ENCODE measurements at regions not wholly inside any gene's neighbourhood (a gene's known extent, or its start where the extent isn't known, plus 50 kb on each side); places are given as distances from the start of the nearest gene placed in this dataset.

DNA sequence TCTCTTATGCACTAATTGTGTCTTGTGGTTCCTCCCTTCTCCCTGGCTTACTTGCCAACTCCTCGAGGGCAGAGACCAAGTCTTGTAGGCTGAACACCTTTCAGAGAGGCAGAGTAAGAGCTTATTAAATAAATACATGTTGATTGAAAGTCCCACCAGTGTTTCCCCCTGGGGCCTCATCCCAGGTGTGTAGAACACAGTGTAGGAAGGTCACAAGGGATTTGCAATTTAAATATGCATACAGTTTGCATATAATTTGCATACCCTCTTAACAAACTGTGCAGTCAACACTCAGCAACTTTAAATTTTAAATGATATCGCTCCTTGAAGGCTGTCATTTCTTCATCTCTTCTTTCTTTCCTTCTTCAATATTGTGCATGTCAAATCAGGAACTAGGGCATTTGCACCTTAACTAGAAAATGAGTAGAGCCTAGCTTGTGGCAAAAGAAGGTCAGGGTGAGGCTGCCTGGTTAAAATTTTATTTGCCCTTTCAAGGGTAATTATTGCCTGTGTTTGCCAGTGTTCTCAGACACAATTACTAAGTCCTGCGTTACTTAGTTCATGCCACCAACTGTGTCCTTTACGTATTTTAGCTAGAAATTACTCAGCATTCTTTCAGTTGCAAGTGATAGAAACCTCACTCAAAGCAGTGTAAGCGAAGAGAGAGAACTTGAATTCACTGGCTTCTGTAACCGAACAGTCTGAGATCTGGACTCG is 465.7 kb downstream of the HAPSTR1 start:
- DNase-seq (ENCODE audit: low read depth) = no peak
- H3K9ac ChIP-seq (ENCODE audit: low read length) = no peak overlapping the region

DNA sequence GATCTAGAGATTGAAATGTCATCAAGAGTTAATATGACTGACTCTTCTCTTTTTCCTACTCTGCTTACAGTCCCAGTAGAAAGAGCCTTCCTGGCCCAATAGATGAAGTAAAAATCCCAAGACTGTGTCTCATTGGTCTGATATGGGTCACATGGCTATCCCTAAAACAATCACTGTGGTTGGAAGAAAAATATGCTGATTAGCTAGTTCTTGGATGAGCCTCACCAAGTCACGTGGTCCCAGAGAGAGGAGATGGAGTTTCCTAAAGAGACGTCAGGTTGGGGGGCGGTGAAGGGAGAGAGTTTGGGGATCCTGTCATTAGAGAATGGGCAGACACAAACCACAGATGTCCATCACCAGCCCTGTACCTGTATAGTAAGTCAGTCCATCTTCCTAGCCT is 466.3 kb downstream of the HAPSTR1 start:
- no peaks in the 10 kb centered on the region for H3K4me1 ChIP-seq (ENCODE audit: control insufficient read depth, insufficient read depth, low read length)
- H3K9ac ChIP-seq (ENCODE audit: low read length) = no peak overlapping the region
- H3K36me3 ChIP-seq (ENCODE audit: control insufficient read depth, insufficient read depth, low read length, severe bottlenecking) = no peaks in the 10 kb centered on the region
- peaks cover 3% of the 10 kb centered on the region for H3K27me3 ChIP-seq (replicated peaks; ENCODE audit: control insufficient read depth, insufficient read depth, low read length)
- H3K9me3 ChIP-seq (ENCODE audit: control insufficient read depth, low read length) = no peaks in the 10 kb centered on the region
- DNase-seq (ENCODE audit: low read depth) = no peak
- H3K4me3 ChIP-seq (ENCODE audit: low read length) = no peak overlapping the region

More for the DNA sequence above, 465.7 kb downstream of the HAPSTR1 start:
- Histone ChIP-seq H3K4me1 (ENCODE audit: control insufficient read depth, insufficient read depth, low read length) (no peaks in the 10 kb centered on the region), H3K36me3 (ENCODE audit: control insufficient read depth, insufficient read depth, low read length, severe bottlenecking) (no peaks in the 10 kb centered on the region), H3K27me3 (replicated peaks; ENCODE audit: control insufficient read depth, insufficient read depth, low read length) (peaks cover 3% of the 10 kb centered on the region), H3K4me3 (ENCODE audit: low read length) (no peak overlapping the region), H3K9me3 (ENCODE audit: control insufficient read depth, low read length) (no peaks in the 10 kb centered on the region)

DNA sequence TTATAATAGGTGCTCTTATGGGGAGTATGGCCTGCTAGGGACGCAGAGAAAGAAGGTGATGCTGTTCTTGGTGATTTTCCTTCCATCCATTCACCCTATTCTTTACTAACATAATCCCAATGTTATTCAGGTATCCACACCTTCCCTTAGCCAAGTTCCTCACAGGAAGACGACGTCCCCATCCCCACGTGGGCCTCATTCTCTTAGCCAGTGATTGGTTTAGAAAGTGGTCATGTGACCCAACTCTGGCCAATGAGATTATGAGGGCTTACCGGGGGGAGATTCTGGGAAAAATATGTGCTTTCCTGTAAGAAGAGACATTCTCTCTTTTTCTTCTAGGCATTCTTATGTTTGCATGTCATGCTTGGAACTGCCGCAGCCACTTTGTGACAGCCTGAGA is 474.7 kb downstream of the HAPSTR1 start:
- no peaks in the 10 kb centered on the region for H3K4me1 ChIP-seq (ENCODE audit: control insufficient read depth, insufficient read depth, low read length)
- H3K9me3 ChIP-seq (ENCODE audit: control insufficient read depth, low read length) = no peaks in the 10 kb centered on the region
- H3K27me3 ChIP-seq (replicated peaks; ENCODE audit: control insufficient read depth, insufficient read depth, low read length) = peaks cover 3% of the 10 kb centered on the region
- no peak overlapping the region for H3K9ac ChIP-seq (ENCODE audit: low read length)
- no peak overlapping the region for H3K4me3 ChIP-seq (ENCODE audit: low read length)
- no peaks in the 10 kb centered on the region for H3K36me3 ChIP-seq (ENCODE audit: control insufficient read depth, insufficient read depth, low read length, severe bottlenecking)
- no peak for DNase-seq (ENCODE audit: low read depth)

DNA sequence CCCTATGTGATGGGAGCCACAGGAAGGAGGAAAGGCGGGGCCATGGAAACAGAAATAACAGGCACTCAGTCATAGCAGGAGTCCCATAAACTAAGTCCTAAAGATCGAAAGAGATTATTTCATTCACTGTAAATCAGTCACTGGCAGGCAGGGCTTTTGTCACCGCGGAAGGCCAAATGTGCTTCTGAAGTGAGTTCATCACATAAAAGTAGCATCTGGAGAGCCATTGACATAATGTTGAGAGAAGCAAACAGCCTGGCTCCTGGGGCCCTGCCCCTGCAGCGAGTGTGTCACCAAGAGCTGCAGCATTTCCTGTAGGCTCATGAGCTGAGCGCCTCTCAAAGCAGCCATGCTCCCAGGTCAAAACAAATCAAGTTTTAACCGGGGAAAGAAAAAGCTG is 476.2 kb downstream of the HAPSTR1 start:
- DNase-seq (ENCODE audit: low read depth) = no peak
- Histone ChIP-seq H3K36me3 (ENCODE audit: control insufficient read depth, insufficient read depth, low read length, severe bottlenecking) (no peaks in the 10 kb centered on the region), H3K9me3 (ENCODE audit: control insufficient read depth, low read length) (no peaks in the 10 kb centered on the region), H3K9ac (ENCODE audit: low read length) (no peak overlapping the region), H3K4me1 (ENCODE audit: control insufficient read depth, insufficient read depth, low read length) (no peaks in the 10 kb centered on the region), H3K27me3 (replicated peaks; ENCODE audit: control insufficient read depth, insufficient read depth, low read length) (no peaks in the 10 kb centered on the region), H3K4me3 (ENCODE audit: low read length) (no peak overlapping the region)

DNA sequence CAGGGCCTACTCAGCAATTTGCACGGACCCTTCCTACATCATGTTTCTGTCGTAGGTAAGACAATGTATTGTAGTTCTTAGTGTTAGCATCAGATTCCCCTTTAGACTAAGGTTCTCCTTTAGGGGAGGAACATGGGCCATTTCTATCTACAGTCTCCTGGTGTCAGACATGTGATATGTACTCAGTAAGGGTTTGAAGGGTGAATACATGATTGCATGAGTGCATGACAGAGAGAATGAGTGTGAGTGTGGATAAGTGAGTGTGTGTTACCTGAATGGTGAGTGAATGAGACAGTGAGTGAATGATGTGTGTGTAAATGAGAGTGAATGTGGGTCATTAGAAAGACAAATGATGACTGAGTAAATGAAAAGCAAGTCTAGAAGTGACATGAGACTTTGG is 476.8 kb downstream of the HAPSTR1 start:
- Histone ChIP-seq H3K27me3 (replicated peaks; ENCODE audit: control insufficient read depth, insufficient read depth, low read length) (no peaks in the 10 kb centered on the region), H3K36me3 (ENCODE audit: control insufficient read depth, insufficient read depth, low read length, severe bottlenecking) (no peaks in the 10 kb centered on the region), H3K9ac (ENCODE audit: low read length) (no peak overlapping the region), H3K9me3 (ENCODE audit: control insufficient read depth, low read length) (no peaks in the 10 kb centered on the region), H3K4me1 (ENCODE audit: control insufficient read depth, insufficient read depth, low read length) (no peaks in the 10 kb centered on the region), H3K4me3 (ENCODE audit: low read length) (no peak overlapping the region)
- no peak for DNase-seq (ENCODE audit: low read depth)

DNA sequence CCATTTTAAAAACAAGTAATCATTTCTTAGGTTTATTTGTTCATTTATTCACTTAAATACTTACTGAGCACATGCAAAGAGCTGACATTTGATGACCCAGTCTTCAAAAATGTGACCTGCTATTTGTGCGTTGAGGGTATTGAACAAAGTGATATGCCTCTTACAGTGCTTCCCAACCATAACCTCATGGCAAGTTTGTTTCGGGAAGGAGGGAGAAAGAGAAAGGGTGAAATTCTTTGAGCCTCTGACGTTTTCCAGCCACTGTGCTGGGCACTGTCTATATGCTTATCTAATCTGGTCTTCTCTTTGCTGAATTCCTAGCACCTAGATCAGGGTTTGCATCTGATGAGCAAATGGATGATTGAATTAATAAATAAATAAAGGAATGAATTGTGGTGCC is 479.1 kb downstream of the HAPSTR1 start:
- DNase-seq (ENCODE audit: low read depth) = no peak
- no peaks in the 10 kb centered on the region for H3K36me3 ChIP-seq (ENCODE audit: control insufficient read depth, insufficient read depth, low read length, severe bottlenecking)
- H3K9ac ChIP-seq (ENCODE audit: low read length) = no peak overlapping the region
- no peak overlapping the region for H3K4me3 ChIP-seq (ENCODE audit: low read length)
- no peaks in the 10 kb centered on the region for H3K27me3 ChIP-seq (replicated peaks; ENCODE audit: control insufficient read depth, insufficient read depth, low read length)
- no peaks in the 10 kb centered on the region for H3K4me1 ChIP-seq (ENCODE audit: control insufficient read depth, insufficient read depth, low read length)
- no peaks in the 10 kb centered on the region for H3K9me3 ChIP-seq (ENCODE audit: control insufficient read depth, low read length)

DNA sequence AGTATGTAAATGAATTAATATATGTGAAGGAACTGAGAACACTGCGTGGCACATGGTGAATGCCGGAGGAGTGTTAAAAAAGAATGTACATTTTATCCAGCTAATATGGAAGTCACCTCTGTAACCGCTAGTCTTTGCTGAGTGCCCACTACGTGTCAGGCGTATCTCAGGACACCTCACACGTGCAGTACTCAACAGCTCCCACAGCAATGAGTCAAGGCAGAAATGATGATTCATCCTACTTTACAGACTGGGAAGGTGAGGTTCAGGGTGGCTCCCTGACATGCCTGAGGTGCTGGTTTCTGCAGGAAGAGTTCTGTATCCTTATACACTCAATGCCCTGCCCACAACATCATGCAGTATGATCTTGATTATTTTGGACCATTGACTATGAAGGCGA is 487.0 kb downstream of the HAPSTR1 start:
- no peaks in the 10 kb centered on the region for H3K27me3 ChIP-seq (replicated peaks; ENCODE audit: control insufficient read depth, insufficient read depth, low read length)
- H3K9me3 ChIP-seq (ENCODE audit: control insufficient read depth, low read length) = no peaks in the 10 kb centered on the region
- no peak overlapping the region for H3K4me3 ChIP-seq (ENCODE audit: low read length)
- no peaks in the 10 kb centered on the region for H3K36me3 ChIP-seq (ENCODE audit: control insufficient read depth, insufficient read depth, low read length, severe bottlenecking)
- H3K4me1 ChIP-seq (ENCODE audit: control insufficient read depth, insufficient read depth, low read length) = no peaks in the 10 kb centered on the region
- no peak overlapping the region for H3K9ac ChIP-seq (ENCODE audit: low read length)
- no peak for DNase-seq (ENCODE audit: low read depth)

DNA sequence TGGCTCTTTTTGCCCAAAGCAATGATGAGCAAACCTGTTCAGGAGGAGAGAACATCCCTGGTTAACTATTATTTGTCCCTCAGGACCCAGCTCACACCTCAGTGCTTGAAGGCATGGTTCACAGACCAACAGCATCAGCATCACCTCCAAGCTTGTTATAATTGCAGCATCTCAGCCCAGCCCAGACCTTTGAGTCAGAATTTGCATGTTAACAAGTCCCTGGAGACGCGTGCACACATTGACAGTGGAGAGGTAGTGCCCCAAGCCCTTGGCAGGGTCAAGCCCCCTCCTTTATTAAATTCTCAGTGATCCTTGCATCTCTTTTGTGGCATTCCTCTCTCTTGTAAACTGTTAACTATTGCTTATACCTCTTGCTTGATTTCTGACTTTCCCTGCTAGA is 488.6 kb downstream of the HAPSTR1 start:
- H3K36me3 ChIP-seq (ENCODE audit: control insufficient read depth, insufficient read depth, low read length, severe bottlenecking) = no peaks in the 10 kb centered on the region
- H3K9me3 ChIP-seq (ENCODE audit: control insufficient read depth, low read length) = no peaks in the 10 kb centered on the region
- no peak for DNase-seq (ENCODE audit: low read depth)
- H3K27me3 ChIP-seq (replicated peaks; ENCODE audit: control insufficient read depth, insufficient read depth, low read length) = no peaks in the 10 kb centered on the region
- no peak overlapping the region for H3K4me3 ChIP-seq (ENCODE audit: low read length)
- no peak overlapping the region for H3K9ac ChIP-seq (ENCODE audit: low read length)
- H3K4me1 ChIP-seq (ENCODE audit: control insufficient read depth, insufficient read depth, low read length) = no peaks in the 10 kb centered on the region

DNA sequence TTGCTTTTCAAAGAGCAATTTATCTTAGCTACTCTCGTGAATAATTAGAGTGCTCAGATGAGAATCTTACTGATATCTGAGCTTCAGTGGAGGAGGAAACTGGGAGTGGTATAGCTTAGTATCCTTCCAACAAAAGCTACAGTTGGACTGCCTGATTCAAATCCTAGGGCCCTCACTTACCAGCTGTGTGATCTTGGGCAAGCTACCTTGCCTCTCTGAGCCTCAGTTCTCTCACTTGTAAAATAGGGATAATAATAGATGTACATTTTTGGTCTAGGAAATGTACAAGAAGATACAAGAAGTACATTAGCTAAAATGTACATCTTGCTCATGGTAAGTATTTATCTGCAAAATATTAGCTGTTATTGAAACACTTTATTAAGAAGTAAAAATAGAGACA is 502.0 kb downstream of the HAPSTR1 start:
- no peaks in the 10 kb centered on the region for H3K4me1 ChIP-seq (ENCODE audit: control insufficient read depth, insufficient read depth, low read length)
- peaks cover 3% of the 10 kb centered on the region for H3K27me3 ChIP-seq (replicated peaks; ENCODE audit: control insufficient read depth, insufficient read depth, low read length)
- H3K9ac ChIP-seq (ENCODE audit: low read length) = no peak overlapping the region
- H3K9me3 ChIP-seq (ENCODE audit: control insufficient read depth, low read length) = no peaks in the 10 kb centered on the region
- DNase-seq (ENCODE audit: low read depth) = no peak
- no peak overlapping the region for H3K4me3 ChIP-seq (ENCODE audit: low read length)
- H3K36me3 ChIP-seq (ENCODE audit: control insufficient read depth, insufficient read depth, low read length, severe bottlenecking) = no peaks in the 10 kb centered on the region

DNA sequence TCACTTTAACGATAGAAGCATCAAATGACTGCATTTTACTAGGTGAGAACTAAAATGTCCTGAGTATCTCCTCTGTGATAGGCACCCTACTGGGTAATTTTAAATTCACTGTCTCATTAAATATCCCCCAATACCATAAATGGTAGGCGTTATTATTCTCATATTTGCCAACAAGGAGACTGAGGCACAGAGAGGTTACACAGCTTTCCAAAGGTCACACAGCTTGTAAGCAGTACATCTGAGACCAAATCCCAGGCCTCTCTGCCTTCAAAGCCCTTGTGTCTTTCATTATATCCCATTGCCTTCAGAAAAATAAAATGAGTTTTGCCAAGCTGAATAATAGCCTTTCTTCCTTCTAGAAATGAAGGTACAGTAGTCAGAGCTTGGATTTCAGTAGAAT is 502.6 kb downstream of the HAPSTR1 start:
- Histone ChIP-seq H3K27me3 (replicated peaks; ENCODE audit: control insufficient read depth, insufficient read depth, low read length) (peaks cover 3% of the 10 kb centered on the region), H3K9ac (ENCODE audit: low read length) (no peak overlapping the region), H3K4me3 (ENCODE audit: low read length) (no peak overlapping the region), H3K9me3 (ENCODE audit: control insufficient read depth, low read length) (no peaks in the 10 kb centered on the region), H3K36me3 (ENCODE audit: control insufficient read depth, insufficient read depth, low read length, severe bottlenecking) (no peaks in the 10 kb centered on the region), H3K4me1 (ENCODE audit: control insufficient read depth, insufficient read depth, low read length) (no peaks in the 10 kb centered on the region)
- DNase-seq (ENCODE audit: low read depth) = no peak

DNA sequence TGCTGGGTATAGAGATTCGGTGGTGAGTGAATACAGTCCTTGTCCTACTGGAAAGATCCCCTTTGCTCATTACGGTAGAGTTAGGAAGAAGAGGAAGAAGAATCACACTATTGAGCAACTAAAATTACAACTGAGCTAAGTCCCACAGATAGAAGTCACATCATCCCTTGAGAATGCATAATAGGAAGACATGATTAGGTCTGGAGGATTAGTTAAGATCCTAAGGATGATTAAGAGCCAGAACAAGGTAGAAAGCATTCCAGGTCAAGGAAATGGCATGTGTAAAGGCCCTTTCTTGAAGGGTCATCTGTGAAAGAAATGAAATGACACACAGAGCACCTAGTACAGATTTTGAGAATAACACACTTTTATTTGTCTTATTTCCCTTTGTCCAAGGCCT is 503.5 kb downstream of the HAPSTR1 start:
- Histone ChIP-seq H3K4me1 (ENCODE audit: control insufficient read depth, insufficient read depth, low read length) (no peaks in the 10 kb centered on the region), H3K9me3 (ENCODE audit: control insufficient read depth, low read length) (no peaks in the 10 kb centered on the region), H3K27me3 (replicated peaks; ENCODE audit: control insufficient read depth, insufficient read depth, low read length) (peaks cover 3% of the 10 kb centered on the region), H3K36me3 (ENCODE audit: control insufficient read depth, insufficient read depth, low read length, severe bottlenecking) (no peaks in the 10 kb centered on the region), H3K4me3 (ENCODE audit: low read length) (no peak overlapping the region), H3K9ac (ENCODE audit: low read length) (no peak overlapping the region)
- DNase-seq (ENCODE audit: low read depth) = no peak

DNA sequence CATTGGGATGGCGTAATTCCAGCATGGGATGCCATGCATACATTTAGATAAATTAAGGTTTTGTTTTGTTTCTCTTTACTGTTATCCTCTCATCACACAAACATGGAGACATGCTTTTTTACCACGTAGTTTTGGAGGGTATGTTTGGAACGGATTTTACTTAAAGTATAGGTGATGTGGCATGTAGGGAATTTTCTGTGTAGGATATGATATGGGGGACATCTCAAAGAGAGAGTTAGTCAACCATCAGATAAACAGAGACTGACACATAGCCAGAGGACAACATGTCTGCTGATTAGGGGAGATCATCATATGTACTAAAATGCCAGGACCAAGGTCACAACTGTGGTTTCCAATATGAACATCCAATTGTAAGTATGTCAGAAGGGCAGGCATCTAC is 503.9 kb downstream of the HAPSTR1 start:
- DNase-seq (ENCODE audit: low read depth) = no peak
- Histone ChIP-seq H3K4me3 (ENCODE audit: low read length) (no peak overlapping the region), H3K9me3 (ENCODE audit: control insufficient read depth, low read length) (no peaks in the 10 kb centered on the region), H3K4me1 (ENCODE audit: control insufficient read depth, insufficient read depth, low read length) (no peaks in the 10 kb centered on the region), H3K27me3 (replicated peaks; ENCODE audit: control insufficient read depth, insufficient read depth, low read length) (peaks cover 3% of the 10 kb centered on the region), H3K9ac (ENCODE audit: low read length) (no peak overlapping the region), H3K36me3 (ENCODE audit: control insufficient read depth, insufficient read depth, low read length, severe bottlenecking) (no peaks in the 10 kb centered on the region)

Measured in adipocyte (in vitro differentiated cells).